Mesendoderm (in vitro differentiated cells): ENCODE measurements at regions not wholly inside any gene's neighbourhood (a gene's known extent, or its start where the extent isn't known, plus 50 kb on each side); places are given as distances from the start of the nearest gene placed in this dataset.

Experiments used
- DNase-seq: peaks from one replicate; pipeline ENCODE4 v3.0.0; 2013
- H2AK5ac ChIP-seq: 2 replicates; pipeline ENCODE4 v1.6.1; 2013; ENCODE audit warnings: low read length, inconsistent platforms
- H2BK120ac ChIP-seq: 2 replicates; pipeline ENCODE4 v1.6.1; 2013; ENCODE audit warnings: low read depth, mild to moderate bottlenecking, low read length, moderate library complexity, mixed read lengths
- H2BK15ac ChIP-seq: replicated peaks from 2 replicates; pipeline ENCODE4 v1.6.1; 2013; ENCODE audit warnings: low read depth, mild to moderate bottlenecking, moderate library complexity
- H2BK5ac ChIP-seq: 2 replicates; pipeline ENCODE4 v1.6.1; 2013; ENCODE audit warnings: low read length, inconsistent platforms
- H3K18ac ChIP-seq: 2 replicates; pipeline ENCODE4 v1.6.1; 2013; ENCODE audit warnings: mild to moderate bottlenecking, low read length, mixed read lengths
- H3K23ac ChIP-seq: one replicate; pipeline ENCODE4 v1.6.1; 2013; ENCODE audit warnings: low read length
- H3K27ac ChIP-seq: 2 replicates; pipeline ENCODE4 v1.5.1; 2013; ENCODE audit warnings: low read depth, mild to moderate bottlenecking, inconsistent platforms, low read length, moderate library complexity
- H3K27me3 ChIP-seq: 2 replicates; pipeline ENCODE4 v1.6.1; 2013; ENCODE audit warnings: low read length, control low read depth, mild to moderate bottlenecking, inconsistent platforms; ENCODE audit not compliant: insufficient read depth, poor library complexity
- H3K36me3 ChIP-seq: 2 replicates; pipeline ENCODE4 v1.6.1; 2013; ENCODE audit warnings: low read length, inconsistent platforms; ENCODE audit not compliant: control insufficient read depth, insufficient read depth
- H3K4ac ChIP-seq: one replicate; pipeline ENCODE4 v1.6.1; 2013; ENCODE audit warnings: low read depth, mild to moderate bottlenecking, low read length, moderate library complexity
- H3K4me1 ChIP-seq: 2 replicates; pipeline ENCODE4 v1.6.1; 2013; ENCODE audit warnings: low read depth, low read length, inconsistent platforms; ENCODE audit not compliant: control insufficient read depth
- H3K4me2 ChIP-seq: 2 replicates; pipeline ENCODE4 v1.6.1; 2013; ENCODE audit warnings: low read length
- H3K4me3 ChIP-seq: 2 replicates; pipeline ENCODE4 v1.5.1; 2013; ENCODE audit warnings: mild to moderate bottlenecking, low read length
- H3K56ac ChIP-seq: one replicate; pipeline ENCODE4 v1.6.1; 2013; ENCODE audit warnings: low read length
- H3K79me1 ChIP-seq: 2 replicates; pipeline ENCODE4 v1.6.1; 2013; ENCODE audit warnings: low read length, inconsistent platforms
- H3K79me2 ChIP-seq: 2 replicates; pipeline ENCODE4 v1.6.1; 2013; ENCODE audit warnings: mild to moderate bottlenecking, low read length; ENCODE audit not compliant: control insufficient read depth, insufficient read depth
- H3K9ac ChIP-seq: 2 replicates; pipeline ENCODE4 v1.6.1; 2013; ENCODE audit warnings: low read length, inconsistent platforms
- H4K5ac ChIP-seq: one replicate; pipeline ENCODE4 v1.6.1; 2013; ENCODE audit warnings: low read length
- H4K8ac ChIP-seq: one replicate; pipeline ENCODE4 v1.6.1; 2013; ENCODE audit warnings: low read depth, mild to moderate bottlenecking, control low read depth, low read length, moderate library complexity
- WGBS: extraction: QIAGEN DNeasy Blood & Tissue Kit; methylation state at CpG from one replicate; pipeline ENCODE4 v1.1.7; 2013; ENCODE audit warnings: low lambda C conversion rate, missing lambda C conversion rate; ENCODE audit not compliant: insufficient coverage; ENCODE audit errors: extremely low coverage; 5-methylcytosine and 5-hydroxymethylcytosine counted together

DNA sequence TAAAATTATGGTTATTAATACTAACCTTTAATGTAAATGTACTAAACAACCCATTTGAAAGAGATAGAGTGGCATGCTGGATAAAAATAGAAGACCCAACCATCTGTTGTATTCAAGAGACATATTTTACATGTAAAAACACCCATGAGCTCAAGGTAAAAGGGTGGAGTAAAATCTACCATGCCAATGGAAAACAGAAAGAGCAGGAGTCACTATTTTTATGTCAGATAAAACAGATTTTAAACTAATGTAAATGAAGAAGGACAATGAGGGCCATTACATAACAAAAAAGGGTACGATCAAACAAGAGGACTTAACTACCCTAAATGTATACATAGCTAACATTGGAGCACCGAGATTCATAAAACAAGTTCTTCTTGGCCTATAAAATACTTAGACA lies 66.3 kb downstream of the ITM2A start:
- Histone ChIP-seq H3K4me3 (no peak overlapping the region), H2AK5ac (no peak overlapping the region), H3K27me3 (no peaks in the 10 kb centered on the region), H2BK5ac (no peak overlapping the region), H4K5ac (no peak overlapping the region), H3K79me1 (no peaks in the 10 kb centered on the region), H3K23ac (no peak overlapping the region), H2BK120ac (no peak overlapping the region), H3K56ac (no peak overlapping the region), H3K4me1 (no peaks in the 10 kb centered on the region), H3K79me2 (no peaks in the 10 kb centered on the region), H3K9ac (no peak overlapping the region), H3K27ac (no peak overlapping the region), H3K4me2 (no peak overlapping the region), H3K4ac (no peak overlapping the region), H4K8ac (no peak overlapping the region), H3K36me3 (no peaks in the 10 kb centered on the region), H2BK15ac (no peak overlapping the region), H3K18ac (no peak overlapping the region)
- no peak for DNase-seq
- no CpG with 5 or more reads among the region's 2 CpGs for WGBS

DNA sequence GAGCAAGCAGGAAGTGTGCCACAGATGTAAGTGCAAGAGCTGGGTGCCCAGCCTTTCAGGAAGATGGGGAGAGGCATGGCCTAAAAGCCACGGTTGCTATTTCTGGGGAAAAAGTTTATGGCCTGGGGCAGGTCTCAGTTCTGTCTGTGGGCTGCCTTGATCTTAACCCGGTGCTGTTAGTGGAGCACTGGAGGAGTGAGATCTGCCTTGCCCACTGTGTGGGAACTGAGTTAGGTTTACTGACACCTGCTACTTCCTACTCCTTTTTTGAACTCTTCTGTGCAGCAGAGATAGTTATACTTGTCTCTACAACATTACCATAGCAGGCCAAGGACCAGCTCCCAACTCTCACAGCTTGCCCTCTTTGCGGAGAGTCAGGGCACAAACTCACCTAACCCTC lies 76.5 kb downstream of the ITM2A start:
- Histone ChIP-seq H3K36me3 (no peaks in the 10 kb centered on the region), H4K8ac (no peak overlapping the region), H3K79me1 (no peaks in the 10 kb centered on the region), H2AK5ac (no peak overlapping the region), H3K4me3 (no peak overlapping the region), H3K4me1 (no peaks in the 10 kb centered on the region), H3K4ac (no peak overlapping the region), H3K18ac (no peak overlapping the region), H3K56ac (no peak overlapping the region), H2BK120ac (no peak overlapping the region), H3K4me2 (no peak overlapping the region), H3K23ac (no peak overlapping the region), H4K5ac (no peak overlapping the region), H3K9ac (no peak overlapping the region), H3K79me2 (no peaks in the 10 kb centered on the region), H2BK5ac (no peak overlapping the region), H3K27me3 (no peaks in the 10 kb centered on the region), H2BK15ac (no peak overlapping the region), H3K27ac (no peak overlapping the region)
- DNase-seq, result no peak
- no CpG with 5 or more reads among the region's 3 CpGs for WGBS

DNA sequence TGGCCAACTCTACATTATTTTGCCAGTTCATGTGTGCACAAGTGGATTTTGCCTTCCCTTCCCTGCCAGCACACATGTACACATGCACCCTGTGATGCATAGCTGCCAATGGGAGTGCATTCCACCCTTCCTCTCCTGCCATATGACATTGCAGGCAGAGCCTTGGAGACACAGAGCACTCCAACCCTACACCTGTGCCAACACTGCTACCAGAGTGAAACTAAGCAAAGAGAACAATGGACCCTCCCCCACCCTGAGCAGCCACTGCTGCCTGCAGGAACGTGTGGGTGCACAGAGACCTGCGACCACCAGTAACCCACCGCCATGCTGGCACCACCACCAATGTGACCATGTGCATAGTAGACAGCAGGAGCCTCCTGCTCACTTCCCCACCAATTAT lies 78.4 kb downstream of the ITM2A start:
- H3K56ac ChIP-seq, result no peak overlapping the region
- H3K9ac ChIP-seq, result no peak overlapping the region
- no peak overlapping the region for H3K18ac ChIP-seq
- no peak overlapping the region for H2BK5ac ChIP-seq
- H2BK120ac ChIP-seq, result no peak overlapping the region
- no peaks in the 10 kb centered on the region for H3K36me3 ChIP-seq
- H2AK5ac ChIP-seq, result no peak overlapping the region
- H3K27ac ChIP-seq, result no peak overlapping the region
- H3K79me2 ChIP-seq, result no peaks in the 10 kb centered on the region
- H3K4me3 ChIP-seq, result no peak overlapping the region
- no peak overlapping the region for H3K4me2 ChIP-seq
- H2BK15ac ChIP-seq, result no peak overlapping the region
- no peak overlapping the region for H4K8ac ChIP-seq
- no peak overlapping the region for H3K23ac ChIP-seq
- DNase-seq, result no peak
- no peaks in the 10 kb centered on the region for H3K27me3 ChIP-seq
- no peak overlapping the region for H4K5ac ChIP-seq
- no peaks in the 10 kb centered on the region for H3K4me1 ChIP-seq
- no peak overlapping the region for H3K4ac ChIP-seq
- no CpG with 5 or more reads among the region's 3 CpGs for WGBS
- H3K79me1 ChIP-seq, result no peaks in the 10 kb centered on the region

DNA sequence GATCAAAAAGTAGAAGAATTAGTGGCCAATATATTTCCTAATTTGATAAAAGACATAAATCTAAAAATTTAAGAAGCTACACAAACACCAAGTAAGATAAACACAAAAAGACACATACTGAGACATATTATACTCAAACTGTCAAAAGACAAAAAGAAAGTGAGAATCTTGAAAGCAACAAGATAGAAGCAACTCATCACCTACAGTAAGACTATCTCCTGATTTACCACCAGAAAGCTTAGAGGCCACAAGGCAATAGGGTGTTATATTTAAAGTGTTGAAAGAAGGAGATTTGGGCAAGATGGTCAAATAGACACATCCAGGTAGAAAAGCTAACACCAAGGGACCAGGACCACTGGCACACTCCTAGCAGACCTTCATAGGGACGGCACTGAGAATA lies 79.4 kb downstream of the ITM2A start:
- Histone ChIP-seq H4K8ac (no peak overlapping the region), H3K56ac (no peak overlapping the region), H3K4ac (no peak overlapping the region), H3K23ac (no peak overlapping the region), H3K18ac (no peak overlapping the region), H2BK15ac (no peak overlapping the region), H3K79me1 (no peaks in the 10 kb centered on the region), H3K4me1 (no peaks in the 10 kb centered on the region), H2AK5ac (no peak overlapping the region), H4K5ac (no peak overlapping the region), H2BK120ac (no peak overlapping the region), H3K27me3 (no peaks in the 10 kb centered on the region), H3K4me3 (no peak overlapping the region), H2BK5ac (no peak overlapping the region), H3K27ac (no peak overlapping the region), H3K4me2 (no peak overlapping the region), H3K36me3 (no peaks in the 10 kb centered on the region), H3K9ac (no peak overlapping the region), H3K79me2 (no peaks in the 10 kb centered on the region)
- no peak for DNase-seq
- no CpG with 5 or more reads among the region's 1 CpG for WGBS

DNA sequence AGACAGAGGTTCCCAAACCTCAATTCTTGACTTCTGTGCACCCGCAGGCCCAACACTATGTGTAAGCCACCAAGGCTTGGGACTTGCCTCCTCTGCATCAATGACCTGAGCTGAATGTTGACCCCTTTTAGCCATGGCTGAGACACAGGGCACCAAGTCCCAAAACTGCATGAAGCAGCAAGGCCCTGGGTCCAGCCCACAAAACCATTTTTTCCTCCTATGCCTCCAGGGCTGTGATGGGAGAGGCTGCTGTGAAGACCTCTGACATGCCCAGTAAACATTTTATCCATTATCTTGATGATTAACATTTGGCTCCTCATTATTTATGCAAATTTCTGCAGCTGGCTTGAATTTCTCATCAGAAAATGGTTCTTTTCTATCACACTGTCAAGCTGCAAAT lies 85.4 kb downstream of the ITM2A start:
- Histone ChIP-seq H3K27ac (no peak overlapping the region), H3K4ac (no peak overlapping the region), H2BK5ac (no peak overlapping the region), H3K79me1 (no peaks in the 10 kb centered on the region), H3K56ac (no peak overlapping the region), H3K4me1 (no peaks in the 10 kb centered on the region), H3K4me2 (no peak overlapping the region), H2BK120ac (no peak overlapping the region), H4K8ac (no peak overlapping the region), H4K5ac (no peak overlapping the region), H3K27me3 (no peaks in the 10 kb centered on the region), H3K18ac (no peak overlapping the region), H2AK5ac (no peak overlapping the region), H3K4me3 (no peak overlapping the region), H3K79me2 (no peaks in the 10 kb centered on the region), H3K9ac (no peak overlapping the region), H3K23ac (no peak overlapping the region), H3K36me3 (no peaks in the 10 kb centered on the region), H2BK15ac (no peak overlapping the region)
- DNase-seq, result no peak
- no CpG with 5 or more reads among the region's 1 CpG for WGBS

DNA sequence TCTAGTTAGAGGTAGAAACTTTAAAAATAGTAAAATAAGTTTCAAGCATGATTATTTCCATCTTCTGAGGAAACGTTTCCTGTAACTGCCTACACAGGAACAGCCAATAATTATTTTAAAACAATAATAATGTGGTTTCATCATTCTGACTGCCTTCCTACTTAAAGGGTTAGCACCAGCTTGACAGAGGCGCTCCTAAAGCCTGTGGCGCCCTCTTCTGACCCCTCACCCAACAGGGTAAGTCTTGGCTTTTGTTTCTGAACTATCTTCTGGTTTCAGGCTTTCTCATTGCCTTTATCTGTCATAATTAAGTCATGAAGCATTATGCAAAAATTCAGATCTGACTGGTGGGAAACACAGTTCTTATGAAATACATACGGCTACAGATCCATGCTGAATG lies 96.7 kb downstream of the ITM2A start:
- no CpG with 5 or more reads among the region's 4 CpGs for WGBS
- H4K5ac ChIP-seq, result no peak overlapping the region
- no peaks in the 10 kb centered on the region for H3K36me3 ChIP-seq
- H2AK5ac ChIP-seq, result no peak overlapping the region
- no peaks in the 10 kb centered on the region for H3K79me2 ChIP-seq
- H3K18ac ChIP-seq, result no peak overlapping the region
- H3K56ac ChIP-seq, result no peak overlapping the region
- no peak overlapping the region for H3K27ac ChIP-seq
- DNase-seq, result peak; percentile 59
- no peak overlapping the region for H2BK120ac ChIP-seq
- no peaks in the 10 kb centered on the region for H3K4me1 ChIP-seq
- no peak overlapping the region for H4K8ac ChIP-seq
- no peak overlapping the region for H3K9ac ChIP-seq
- H3K23ac ChIP-seq, result no peak overlapping the region
- no peak overlapping the region for H2BK15ac ChIP-seq
- H2BK5ac ChIP-seq, result no peak overlapping the region
- no peak overlapping the region for H3K4me3 ChIP-seq
- no peaks in the 10 kb centered on the region for H3K79me1 ChIP-seq
- H3K4me2 ChIP-seq, result no peak overlapping the region
- no peaks in the 10 kb centered on the region for H3K27me3 ChIP-seq
- H3K4ac ChIP-seq, result no peak overlapping the region
